Vagina (tissue), 2 donors: ENCODE measurements at regions not wholly inside any gene's neighbourhood (a gene's known extent, or its start where the extent isn't known, plus 50 kb on each side); places are given as distances from the start of the nearest gene placed in this dataset.
"Not testable (repeated sequence)": the region's sequence is repeated elsewhere in the genome, so short reads cannot be mapped to it uniquely, and the experiment has no call there.

ENCODE experiments used
- DNase-seq, 2 donors: peaks; one replicate each; pipeline ENCODE4 v3.0.0-alpha.2; 2017; ENCODE audit errors: extremely low spot score in 2 of 2
- H3K27ac ChIP-seq: fragments of 200-600 bp; sonication (generic); one replicate; pipeline ENCODE4 v1.5.1; 2019
- H3K27me3 ChIP-seq: fragments of 200-600 bp; sonication (generic); one replicate; pipeline ENCODE4 v1.5.1; 2019
- H3K36me3 ChIP-seq, 2 donors: fragments of 200-600 bp; sonication (generic); one replicate each; pipeline ENCODE4 v1.5.1; 2017 to 2019
- H3K4me1 ChIP-seq: fragments of 200-600 bp; sonication (generic); one replicate; pipeline ENCODE4 v1.5.1; 2019
- H3K4me3 ChIP-seq, 2 donors: fragments of 200-600 bp; sonication (generic); 1 replicate in 1 of 2; 2 replicates in 1 of 2; pipeline ENCODE4 v1.5.1; 2016 to 2019
- H3K9me3 ChIP-seq: fragments of 200-600 bp; sonication (generic); one replicate; pipeline ENCODE4 v1.5.1; 2019
- CTCF ChIP-seq, 3 experiments: fragments of 450-650 bp in 2 of 3; fragments of 200-600 bp in 1 of 3; sonication (generic) in 1 of 3; IDR thresholded peaks; one replicate each; pipeline ENCODE4 v1.5.1; 2017 to 2019; ENCODE audit warnings: antibody characterized with exemption in 3 of 3, mild to moderate bottlenecking in 2 of 3, moderate library complexity in 2 of 3
- POLR2A ChIP-seq, 2 donors: fragments of 450-650 bp; IDR thresholded peaks; one replicate each; pipeline ENCODE4 v1.6.1; 2017; ENCODE audit warnings: antibody characterized with exemption in 2 of 2, mild to moderate bottlenecking in 2 of 2, moderate library complexity in 2 of 2
- POLR2AphosphoS5 ChIP-seq, 2 donors: sonication (generic); formaldehyde crosslinking; IDR thresholded peaks; one replicate each; pipeline ENCODE4 v1.9.0; 2017; ENCODE audit warnings: antibody characterized with exemption in 2 of 2, mild to moderate bottlenecking in 2 of 2, low read depth in 1 of 2; ENCODE audit not compliant: insufficient read depth in 1 of 2
- intact Hi-C: fragments of 100-400 bp; cut with DNase I; formaldehyde crosslinking; loops from one replicate; pipeline ENCODE4 v1.15.1; 2023

- Histone ChIP-seq H3K9me3 (no peaks in the 10 kb centered on the region), H3K36me3 (no peaks in the 10 kb centered on the region), H3K4me1 (no peaks in the 10 kb centered on the region), H3K27me3 (no peaks in the 10 kb centered on the region), H3K4me3 (no peak overlapping the region), H3K27ac (no peak overlapping the region)
- TF ChIP-seq POLR2A (IDR thresholded peaks at IDR 0.05) (no peak), CTCF (IDR thresholded peaks at IDR 0.05) (no peak), POLR2AphosphoS5 (IDR thresholded peaks at IDR 0.05; ENCODE audit: insufficient read depth in 1 of 2, low read depth in 1 of 2) (no peak)
- intact Hi-C loops, result no loop called here
- no peak for DNase-seq
Measured at GRCh38 chr2:215826376-215826775, 187.0 kb downstream of the MREG start.

DNA sequence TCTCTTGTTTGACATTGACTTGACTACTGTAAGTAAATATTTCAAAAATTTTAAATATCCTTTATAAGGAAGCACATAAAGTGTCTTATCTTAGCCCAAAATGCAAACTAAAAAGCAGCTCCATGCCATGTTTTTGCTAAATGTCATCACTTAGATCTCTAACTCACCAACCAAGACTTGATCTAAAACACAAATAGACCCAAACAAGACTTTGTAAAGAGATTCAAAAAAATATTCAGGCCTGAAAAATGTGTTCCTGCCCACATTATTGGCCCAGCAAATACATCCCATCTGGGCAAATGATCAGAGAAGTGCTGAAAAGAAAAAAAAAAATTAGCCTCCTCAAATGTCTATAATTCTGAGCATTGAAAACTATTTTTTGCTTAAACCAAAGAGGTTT lies 187.6 kb downstream of the MREG start:
- H3K9me3 ChIP-seq, result no peaks in the 10 kb centered on the region
- no peak for DNase-seq
- H3K27me3 ChIP-seq, result no peaks in the 10 kb centered on the region
- H3K4me3 ChIP-seq, result no peak overlapping the region
- H3K4me1 ChIP-seq, result no peaks in the 10 kb centered on the region
- intact Hi-C loops, result no loop called here
- no peaks in the 10 kb centered on the region for H3K36me3 ChIP-seq
- no peak overlapping the region for H3K27ac ChIP-seq
- TF ChIP-seq POLR2A (IDR thresholded peaks at IDR 0.05) (no peak), CTCF (IDR thresholded peaks at IDR 0.05) (no peak), POLR2AphosphoS5 (IDR thresholded peaks at IDR 0.05; ENCODE audit: insufficient read depth in 1 of 2, low read depth in 1 of 2) (no peak)

DNA sequence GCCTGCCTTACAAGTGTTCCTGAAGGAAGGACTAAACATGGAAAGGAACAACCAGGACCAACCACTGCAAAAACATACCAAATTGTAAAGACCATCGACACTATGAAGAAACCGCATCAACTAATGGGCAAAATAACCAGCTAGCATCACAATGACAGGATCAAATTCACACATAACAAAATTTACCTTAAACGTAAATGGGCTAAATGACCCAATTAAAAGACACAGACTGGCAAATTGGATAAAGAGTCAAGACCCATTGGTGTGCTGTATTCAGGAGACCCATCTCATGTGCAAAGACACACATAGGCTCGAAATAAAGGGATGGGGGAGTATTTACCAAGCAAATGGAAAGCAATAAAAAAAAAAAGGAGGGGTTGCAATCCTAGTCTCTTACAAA lies 192.1 kb downstream of the MREG start:
- DNase-seq, H3K4me1 ChIP-seq, H3K4me3 ChIP-seq, H3K27ac ChIP-seq, intact Hi-C loops, H3K27me3 ChIP-seq, H3K36me3 ChIP-seq, H3K9me3 ChIP-seq: not testable (repeated sequence)

DNA sequence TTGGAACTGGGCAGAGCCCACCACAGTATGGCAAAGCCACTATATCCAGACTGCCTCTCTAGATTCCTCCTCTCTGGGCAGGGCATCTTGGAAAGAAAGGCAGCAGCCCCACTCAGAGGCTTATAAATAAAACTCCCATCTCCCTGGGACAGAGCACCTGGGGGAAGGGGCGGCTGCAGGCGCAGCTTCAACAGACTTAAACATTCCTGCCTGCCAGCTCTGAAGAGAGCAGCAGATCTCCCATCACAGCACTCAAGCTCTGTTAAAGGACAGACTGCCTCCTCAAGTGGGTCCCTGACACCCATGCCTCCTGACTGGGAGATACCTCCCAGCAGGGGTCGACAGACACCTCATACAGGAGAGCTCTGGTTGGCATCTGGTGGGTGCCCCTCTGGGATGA lies 193.6 kb downstream of the MREG start:
- H3K9me3 ChIP-seq, H3K4me1 ChIP-seq, H3K27me3 ChIP-seq, DNase-seq, intact Hi-C loops, H3K27ac ChIP-seq, H3K36me3 ChIP-seq, H3K4me3 ChIP-seq: not testable (repeated sequence)

- intact Hi-C loops, result no loop called here
- no peak for DNase-seq
- no peak for TF ChIP-seq POLR2A (IDR thresholded peaks at IDR 0.05)
- no peak for TF ChIP-seq CTCF (IDR thresholded peaks at IDR 0.05)
- TF ChIP-seq POLR2AphosphoS5 (IDR thresholded peaks at IDR 0.05; ENCODE audit: insufficient read depth in 1 of 2, low read depth in 1 of 2), result no peak
- no peak overlapping the region for H3K4me3 ChIP-seq
- H3K36me3 ChIP-seq, result no peaks in the 10 kb centered on the region
- no peaks in the 10 kb centered on the region for H3K27me3 ChIP-seq
- H3K27ac ChIP-seq, result no peak overlapping the region
- H3K4me1 ChIP-seq, result no peaks in the 10 kb centered on the region
- no peaks in the 10 kb centered on the region for H3K9me3 ChIP-seq
Measured at GRCh38 chr2:215817046-215817445, 196.3 kb downstream of the MREG start.

GRCh38 chr2:215816424-215816823 lies 196.9 kb downstream of the MREG start:
- no peaks in the 10 kb centered on the region for H3K4me1 ChIP-seq
- H3K4me3 ChIP-seq, result no peak overlapping the region
- intact Hi-C loops, result no loop called here
- no peak overlapping the region for H3K27ac ChIP-seq
- H3K27me3 ChIP-seq, result no peaks in the 10 kb centered on the region
- TF ChIP-seq POLR2A (IDR thresholded peaks at IDR 0.05), result no peak
- TF ChIP-seq POLR2AphosphoS5 (IDR thresholded peaks at IDR 0.05; ENCODE audit: insufficient read depth in 1 of 2, low read depth in 1 of 2), result no peak
- no peak for TF ChIP-seq CTCF (IDR thresholded peaks at IDR 0.05)
- H3K36me3 ChIP-seq, result no peaks in the 10 kb centered on the region
- no peaks in the 10 kb centered on the region for H3K9me3 ChIP-seq
- no peak for DNase-seq
